WTC11 (cell line): ENCODE measurements at regions not wholly inside any gene's neighbourhood (a gene's known extent, or its start where the extent isn't known, plus 50 kb on each side); places are given as distances from the start of the nearest gene placed in this dataset.

ENCODE experiments used
- ATAC-seq: fragments of 200-7000 bp; cut with Tn5 transposase; 2 replicates; pipeline ENCODE4 v1.10.0; 2021; ENCODE audit warnings: mild to moderate bottlenecking, moderate library complexity
- CTCF ChIA-PET: fragments of 300-600 bp; sonication (Branson Sonifier 250); formaldehyde crosslinking; loops from one replicate; lab custom pipeline; 2021; ENCODE audit warnings: antibody characterized with exemption; lab: Charles Lee
- POLR2A ChIA-PET: fragments of 350-600 bp; sonication (Branson Sonifier 250); formaldehyde crosslinking; loops from one replicate; lab custom pipeline; 2021; ENCODE audit warnings: antibody characterized with exemption; lab: Charles Lee
- DNase-seq: peaks from one replicate; pipeline ENCODE4 v3.0.0; 2021; ENCODE audit warnings: low spot score
- H3K27ac Mint-ChIP-seq: 2 replicates; pipeline ENCODE4 v1.8.0; 2021; ENCODE audit warnings: mixed read lengths
- H3K27me3 Mint-ChIP-seq: 2 replicates; pipeline ENCODE4 v1.8.0; 2021; ENCODE audit warnings: low read depth, mild to moderate bottlenecking, moderate library complexity, mixed read lengths
- H3K36me3 Mint-ChIP-seq: 2 replicates; pipeline ENCODE4 v1.8.0; 2021; ENCODE audit warnings: mixed read lengths
- H3K4me1 Mint-ChIP-seq: 2 replicates; pipeline ENCODE4 v1.8.0; 2022; ENCODE audit warnings: mixed read lengths
- H3K4me3 Mint-ChIP-seq: 2 replicates; pipeline ENCODE4 v1.8.0; 2021; ENCODE audit warnings: mild to moderate bottlenecking, moderate library complexity, mixed read lengths
- H3K9me3 Mint-ChIP-seq: 2 replicates; pipeline ENCODE4 v1.8.0; 2021; ENCODE audit warnings: mixed read lengths
- ESRRA ChIP-seq: sonication (generic); formaldehyde crosslinking; IDR thresholded peaks from 2 replicates; pipeline ENCODE4 v1.8.1; 2022; ENCODE audit warnings: mild to moderate bottlenecking, missing genetic modification reagents, borderline replicate concordance
- FOXK1 ChIP-seq: sonication (generic); formaldehyde crosslinking; IDR thresholded peaks from 2 replicates; pipeline ENCODE4 v1.8.0; 2022; ENCODE audit warnings: mild to moderate bottlenecking, moderate library complexity, missing genetic modification reagents
- GTF2I ChIP-seq: fragments of 250-450 bp; sonication (Bioruptor Pico); conservative IDR thresholded peaks from 2 replicates; pipeline ENCODE4 v1.4.0; 2021; ENCODE audit warnings: mild to moderate bottlenecking
- JAZF1 ChIP-seq: fragments of 250-450 bp; sonication (Bioruptor Pico); IDR thresholded peaks from 2 replicates; pipeline ENCODE4 v1.9.0; 2021; ENCODE audit warnings: moderate library complexity, mild to moderate bottlenecking, inconsistent platforms
- JUN ChIP-seq: sonication (generic); formaldehyde crosslinking; IDR thresholded peaks from 2 replicates; pipeline ENCODE4 v1.8.0; 2023; ENCODE audit warnings: mild to moderate bottlenecking, missing genetic modification reagents
- NFATC4 ChIP-seq: fragments of 250-450 bp; sonication (Bioruptor Pico); IDR thresholded peaks from 2 replicates; pipeline ENCODE4 v1.9.0; 2021; ENCODE audit warnings: mild to moderate bottlenecking
- NR1H2 ChIP-seq: sonication (generic); formaldehyde crosslinking; IDR thresholded peaks from 2 replicates; pipeline ENCODE4 v1.9.0; 2021; ENCODE audit warnings: mild to moderate bottlenecking, moderate library complexity, missing genetic modification reagents
- NR2C2 ChIP-seq: sonication (generic); formaldehyde crosslinking; IDR thresholded peaks from 2 replicates; pipeline ENCODE4 v1.8.0; 2022; ENCODE audit warnings: mild to moderate bottlenecking, missing genetic modification reagents
- NR3C1 ChIP-seq: sonication (generic); formaldehyde crosslinking; conservative IDR thresholded peaks from 2 replicates; pipeline ENCODE4 v1.8.1; 2023; ENCODE audit warnings: low read depth, mild to moderate bottlenecking, missing genetic modification reagents
- OVOL2 ChIP-seq: fragments of 250-450 bp; sonication (Bioruptor Pico); IDR thresholded peaks from 2 replicates; pipeline ENCODE4 v1.9.0; 2021; ENCODE audit warnings: mild to moderate bottlenecking, borderline replicate concordance
- SMAD4 ChIP-seq: sonication (generic); formaldehyde crosslinking; IDR thresholded peaks from 2 replicates; pipeline ENCODE4 v1.8.0; 2022; ENCODE audit warnings: mild to moderate bottlenecking, missing genetic modification reagents
- TEAD4 ChIP-seq: sonication (generic); formaldehyde crosslinking; IDR thresholded peaks from 2 replicates; pipeline ENCODE4 v1.8.0; 2022; ENCODE audit warnings: mild to moderate bottlenecking, missing genetic modification reagents
- ZNF232 ChIP-seq: sonication (generic); formaldehyde crosslinking; IDR thresholded peaks from 2 replicates; pipeline ENCODE4 v1.8.0; 2022; ENCODE audit warnings: mild to moderate bottlenecking, missing genetic modification reagents
- TF ChIP-seq, protein P1 (sequence below): sonication (generic); formaldehyde crosslinking; IDR thresholded peaks from 2 replicates; pipeline ENCODE4 v1.8.1; 2022; ENCODE audit warnings: missing genetic modification reagents, borderline replicate concordance
- TF ChIP-seq, protein P2 (sequence below): sonication (generic); formaldehyde crosslinking; IDR thresholded peaks from 2 replicates; pipeline ENCODE4 v1.8.1; 2023; ENCODE audit warnings: mild to moderate bottlenecking, missing genetic modification reagents, borderline replicate concordance
- TF ChIP-seq, protein P3 (sequence below): fragments of 250-450 bp; sonication (Bioruptor Pico); conservative IDR thresholded peaks from 2 replicates; pipeline ENCODE4 v1.9.0; 2021; ENCODE audit warnings: mild to moderate bottlenecking
- TF ChIP-seq, protein P4 (sequence below): sonication (generic); formaldehyde crosslinking; conservative IDR thresholded peaks from 2 replicates; pipeline ENCODE4 v1.8.1; 2023; ENCODE audit warnings: mild to moderate bottlenecking, low read depth, missing genetic modification reagents, moderate library complexity
- TF ChIP-seq, protein P5 (sequence below): sonication (generic); formaldehyde crosslinking; IDR thresholded peaks from 2 replicates; pipeline ENCODE4 v1.8.1; 2023; ENCODE audit warnings: mild to moderate bottlenecking, missing genetic modification reagents
- TF ChIP-seq, protein P6 (sequence below): fragments of 250-450 bp; sonication (Bioruptor Pico); IDR thresholded peaks from 2 replicates; pipeline ENCODE4 v2.1.2; 2022; ENCODE audit warnings: mild to moderate bottlenecking, moderate library complexity

DNA sequence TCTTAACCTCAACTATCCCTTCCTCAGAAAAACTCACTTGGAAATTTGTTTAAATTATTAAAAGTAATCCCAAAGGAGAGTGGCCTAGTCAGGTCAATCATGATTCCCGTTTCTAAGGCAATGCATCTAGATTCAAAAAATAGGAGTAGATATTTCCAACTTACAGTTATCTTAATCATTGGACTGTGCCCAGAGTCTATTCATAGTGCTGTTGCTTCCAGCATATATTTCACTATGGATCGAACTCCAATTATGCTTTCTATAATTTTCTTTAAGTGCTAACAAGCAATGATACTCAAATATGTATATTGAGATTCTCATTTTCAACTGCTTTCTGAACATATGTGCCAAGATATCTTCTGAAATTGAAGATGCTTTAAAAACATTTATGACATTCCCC lies 229.2 kb upstream of the NWD2 start:
- POLR2A ChIA-PET = no interaction called here
- Mint-ChIP-seq H3K9me3 (peaks cover 16% of the 10 kb centered on the region), H3K27me3 (no peaks in the 10 kb centered on the region), H3K4me1 (no peaks in the 10 kb centered on the region; the same call in 1 of the 2 replicates), H3K4me3 (no peak overlapping the region), H3K27ac (no peak overlapping the region), H3K36me3 (no peaks in the 10 kb centered on the region)
- DNase-seq = no peak
- no peak for ATAC-seq
- CTCF ChIA-PET = no interaction called here
- TF ChIP-seq, protein P1, sequence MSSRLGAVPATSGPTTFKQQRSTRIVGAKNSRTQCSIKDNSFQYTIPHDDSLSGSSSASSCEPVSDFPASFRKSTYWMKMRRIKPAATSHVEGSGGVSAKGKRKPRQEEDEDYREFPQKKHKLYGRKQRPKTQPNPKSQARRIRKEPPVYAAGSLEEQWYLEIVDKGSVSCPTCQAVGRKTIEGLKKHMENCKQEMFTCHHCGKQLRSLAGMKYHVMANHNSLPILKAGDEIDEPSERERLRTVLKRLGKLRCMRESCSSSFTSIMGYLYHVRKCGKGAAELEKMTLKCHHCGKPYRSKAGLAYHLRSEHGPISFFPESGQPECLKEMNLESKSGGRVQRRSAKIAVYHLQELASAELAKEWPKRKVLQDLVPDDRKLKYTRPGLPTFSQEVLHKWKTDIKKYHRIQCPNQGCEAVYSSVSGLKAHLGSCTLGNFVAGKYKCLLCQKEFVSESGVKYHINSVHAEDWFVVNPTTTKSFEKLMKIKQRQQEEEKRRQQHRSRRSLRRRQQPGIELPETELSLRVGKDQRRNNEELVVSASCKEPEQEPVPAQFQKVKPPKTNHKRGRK = no peak
- no peak for TF ChIP-seq GTF2I (CRISPR knock-in tag)
- TF ChIP-seq NFATC4 (CRISPR knock-in tag) = no peak
- TF ChIP-seq, protein P2, sequence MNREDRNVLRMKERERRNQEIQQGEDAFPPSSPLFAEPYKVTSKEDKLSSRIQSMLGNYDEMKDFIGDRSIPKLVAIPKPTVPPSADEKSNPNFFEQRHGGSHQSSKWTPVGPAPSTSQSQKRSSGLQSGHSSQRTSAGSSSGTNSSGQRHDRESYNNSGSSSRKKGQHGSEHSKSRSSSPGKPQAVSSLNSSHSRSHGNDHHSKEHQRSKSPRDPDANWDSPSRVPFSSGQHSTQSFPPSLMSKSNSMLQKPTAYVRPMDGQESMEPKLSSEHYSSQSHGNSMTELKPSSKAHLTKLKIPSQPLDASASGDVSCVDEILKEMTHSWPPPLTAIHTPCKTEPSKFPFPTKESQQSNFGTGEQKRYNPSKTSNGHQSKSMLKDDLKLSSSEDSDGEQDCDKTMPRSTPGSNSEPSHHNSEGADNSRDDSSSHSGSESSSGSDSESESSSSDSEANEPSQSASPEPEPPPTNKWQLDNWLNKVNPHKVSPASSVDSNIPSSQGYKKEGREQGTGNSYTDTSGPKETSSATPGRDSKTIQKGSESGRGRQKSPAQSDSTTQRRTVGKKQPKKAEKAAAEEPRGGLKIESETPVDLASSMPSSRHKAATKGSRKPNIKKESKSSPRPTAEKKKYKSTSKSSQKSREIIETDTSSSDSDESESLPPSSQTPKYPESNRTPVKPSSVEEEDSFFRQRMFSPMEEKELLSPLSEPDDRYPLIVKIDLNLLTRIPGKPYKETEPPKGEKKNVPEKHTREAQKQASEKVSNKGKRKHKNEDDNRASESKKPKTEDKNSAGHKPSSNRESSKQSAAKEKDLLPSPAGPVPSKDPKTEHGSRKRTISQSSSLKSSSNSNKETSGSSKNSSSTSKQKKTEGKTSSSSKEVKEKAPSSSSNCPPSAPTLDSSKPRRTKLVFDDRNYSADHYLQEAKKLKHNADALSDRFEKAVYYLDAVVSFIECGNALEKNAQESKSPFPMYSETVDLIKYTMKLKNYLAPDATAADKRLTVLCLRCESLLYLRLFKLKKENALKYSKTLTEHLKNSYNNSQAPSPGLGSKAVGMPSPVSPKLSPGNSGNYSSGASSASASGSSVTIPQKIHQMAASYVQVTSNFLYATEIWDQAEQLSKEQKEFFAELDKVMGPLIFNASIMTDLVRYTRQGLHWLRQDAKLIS = no peak

DNA sequence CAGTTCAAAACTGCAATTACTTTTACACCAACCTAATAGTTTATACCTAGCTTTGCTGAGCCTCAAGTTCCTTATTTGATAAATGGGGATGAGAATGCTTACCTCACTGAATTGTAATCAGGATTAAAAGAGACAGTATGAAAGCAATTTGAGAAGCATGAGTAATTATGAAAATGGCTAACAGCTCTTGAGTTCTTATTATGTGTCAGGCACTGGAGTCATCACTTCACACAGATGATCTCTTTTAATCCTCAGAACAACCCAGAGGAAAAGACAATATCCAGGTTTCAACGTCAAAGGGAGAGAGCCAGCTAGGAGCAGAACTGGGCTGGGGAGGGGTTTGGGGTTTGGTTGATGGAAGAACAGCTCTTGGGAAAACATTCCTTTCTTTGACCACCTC lies 221.0 kb upstream of the NWD2 start:
- POLR2A ChIA-PET = no interaction called here
- H3K4me3 Mint-ChIP-seq = no peak overlapping the region

DNA sequence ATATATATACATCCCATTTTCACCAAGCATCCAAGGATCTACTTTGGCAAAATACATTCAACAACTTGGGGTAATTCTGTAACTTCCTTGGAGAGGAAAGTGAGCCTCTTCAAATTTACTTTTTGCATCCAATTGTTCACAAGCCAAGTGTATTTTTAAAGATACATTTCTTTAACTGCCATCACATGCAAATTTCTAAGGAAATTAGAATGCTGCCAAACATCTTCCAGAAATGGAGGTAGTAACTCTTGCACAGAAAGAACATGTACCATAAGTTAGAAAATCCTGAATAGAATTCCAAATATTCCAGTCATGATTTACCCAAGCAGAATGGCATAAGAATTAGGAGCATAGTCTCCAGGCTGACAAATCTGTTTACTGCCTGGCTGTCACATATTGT lies 220.5 kb upstream of the NWD2 start:
- no peaks in the 10 kb centered on the region for H3K27me3 Mint-ChIP-seq
- CTCF ChIA-PET = no interaction called here
- TF ChIP-seq, protein P3, sequence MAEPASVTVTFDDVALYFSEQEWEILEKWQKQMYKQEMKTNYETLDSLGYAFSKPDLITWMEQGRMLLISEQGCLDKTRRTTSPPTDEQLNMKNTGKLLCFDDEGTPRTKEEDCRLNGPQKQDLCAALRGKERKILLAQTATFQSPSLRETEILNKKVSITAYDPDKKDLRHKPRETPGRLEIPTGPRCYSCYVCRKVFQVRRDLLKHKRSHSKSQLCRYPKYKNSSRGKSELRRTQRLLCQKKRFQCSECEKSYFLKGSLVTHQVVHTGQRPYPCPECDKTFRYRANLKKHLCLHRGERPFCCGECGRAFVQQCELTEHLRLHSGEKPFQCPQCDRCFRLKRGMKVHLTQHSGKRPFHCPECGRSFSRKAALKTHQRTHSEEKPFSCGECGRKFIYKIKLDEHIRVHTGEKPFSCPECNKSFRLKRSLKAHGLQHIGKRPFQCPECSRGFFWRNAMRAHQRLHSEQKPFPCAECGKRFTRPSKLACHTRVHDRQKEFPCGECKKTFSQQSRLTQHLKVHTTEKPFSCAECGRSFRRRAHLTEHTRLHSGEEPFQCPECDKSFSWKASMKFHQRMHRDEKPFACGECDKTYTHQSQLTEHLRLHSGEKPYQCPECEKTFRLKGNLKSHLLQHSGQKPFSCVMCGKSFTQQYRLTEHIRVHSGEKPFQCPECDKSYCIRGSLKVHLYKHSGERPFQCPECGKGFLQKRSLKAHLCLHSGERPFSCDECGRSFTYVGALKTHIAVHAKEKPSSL = no peak
- TF ChIP-seq ZNF232 = no peak
- TF ChIP-seq, protein P4, sequence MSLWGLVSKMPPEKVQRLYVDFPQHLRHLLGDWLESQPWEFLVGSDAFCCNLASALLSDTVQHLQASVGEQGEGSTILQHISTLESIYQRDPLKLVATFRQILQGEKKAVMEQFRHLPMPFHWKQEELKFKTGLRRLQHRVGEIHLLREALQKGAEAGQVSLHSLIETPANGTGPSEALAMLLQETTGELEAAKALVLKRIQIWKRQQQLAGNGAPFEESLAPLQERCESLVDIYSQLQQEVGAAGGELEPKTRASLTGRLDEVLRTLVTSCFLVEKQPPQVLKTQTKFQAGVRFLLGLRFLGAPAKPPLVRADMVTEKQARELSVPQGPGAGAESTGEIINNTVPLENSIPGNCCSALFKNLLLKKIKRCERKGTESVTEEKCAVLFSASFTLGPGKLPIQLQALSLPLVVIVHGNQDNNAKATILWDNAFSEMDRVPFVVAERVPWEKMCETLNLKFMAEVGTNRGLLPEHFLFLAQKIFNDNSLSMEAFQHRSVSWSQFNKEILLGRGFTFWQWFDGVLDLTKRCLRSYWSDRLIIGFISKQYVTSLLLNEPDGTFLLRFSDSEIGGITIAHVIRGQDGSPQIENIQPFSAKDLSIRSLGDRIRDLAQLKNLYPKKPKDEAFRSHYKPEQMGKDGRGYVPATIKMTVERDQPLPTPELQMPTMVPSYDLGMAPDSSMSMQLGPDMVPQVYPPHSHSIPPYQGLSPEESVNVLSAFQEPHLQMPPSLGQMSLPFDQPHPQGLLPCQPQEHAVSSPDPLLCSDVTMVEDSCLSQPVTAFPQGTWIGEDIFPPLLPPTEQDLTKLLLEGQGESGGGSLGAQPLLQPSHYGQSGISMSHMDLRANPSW = no peak
- TF ChIP-seq NR3C1 (CRISPR knock-in tag) = no peak
- TF ChIP-seq SMAD4 (CRISPR knock-in tag) = no peak
- TF ChIP-seq, protein P1 = no peak
- TF ChIP-seq JUN = no peak
- TF ChIP-seq, protein P5, sequence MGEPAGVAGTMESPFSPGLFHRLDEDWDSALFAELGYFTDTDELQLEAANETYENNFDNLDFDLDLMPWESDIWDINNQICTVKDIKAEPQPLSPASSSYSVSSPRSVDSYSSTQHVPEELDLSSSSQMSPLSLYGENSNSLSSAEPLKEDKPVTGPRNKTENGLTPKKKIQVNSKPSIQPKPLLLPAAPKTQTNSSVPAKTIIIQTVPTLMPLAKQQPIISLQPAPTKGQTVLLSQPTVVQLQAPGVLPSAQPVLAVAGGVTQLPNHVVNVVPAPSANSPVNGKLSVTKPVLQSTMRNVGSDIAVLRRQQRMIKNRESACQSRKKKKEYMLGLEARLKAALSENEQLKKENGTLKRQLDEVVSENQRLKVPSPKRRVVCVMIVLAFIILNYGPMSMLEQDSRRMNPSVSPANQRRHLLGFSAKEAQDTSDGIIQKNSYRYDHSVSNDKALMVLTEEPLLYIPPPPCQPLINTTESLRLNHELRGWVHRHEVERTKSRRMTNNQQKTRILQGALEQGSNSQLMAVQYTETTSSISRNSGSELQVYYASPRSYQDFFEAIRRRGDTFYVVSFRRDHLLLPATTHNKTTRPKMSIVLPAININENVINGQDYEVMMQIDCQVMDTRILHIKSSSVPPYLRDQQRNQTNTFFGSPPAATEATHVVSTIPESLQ = no peak
- no peak for TF ChIP-seq OVOL2 (CRISPR knock-in tag)
- no peak for TF ChIP-seq JAZF1 (CRISPR knock-in tag)
- TF ChIP-seq, all 79 proteins: peak for 0
- Mint-ChIP-seq H3K4me3 (no peak overlapping the region), H3K9me3 (no peaks in the 10 kb centered on the region), H3K36me3 (no peaks in the 10 kb centered on the region), H3K27ac (no peak overlapping the region), H3K4me1 (no peaks in the 10 kb centered on the region)
- no peak for ATAC-seq
- POLR2A ChIA-PET = no interaction called here
- no peak for DNase-seq

More for the DNA sequence above, 221.0 kb upstream of the NWD2 start:
- Mint-ChIP-seq H3K36me3 (no peaks in the 10 kb centered on the region), H3K9me3 (no peaks in the 10 kb centered on the region)
- TF ChIP-seq NR3C1 (CRISPR knock-in tag) (no peak), NR1H2 (CRISPR knock-in tag) (no peak), TEAD4 (CRISPR knock-in tag) (no peak), NR2C2 (no peak), ESRRA (CRISPR knock-in tag) (no peak), FOXK1 (CRISPR knock-in tag) (no peak)
- TF ChIP-seq, protein P6, sequence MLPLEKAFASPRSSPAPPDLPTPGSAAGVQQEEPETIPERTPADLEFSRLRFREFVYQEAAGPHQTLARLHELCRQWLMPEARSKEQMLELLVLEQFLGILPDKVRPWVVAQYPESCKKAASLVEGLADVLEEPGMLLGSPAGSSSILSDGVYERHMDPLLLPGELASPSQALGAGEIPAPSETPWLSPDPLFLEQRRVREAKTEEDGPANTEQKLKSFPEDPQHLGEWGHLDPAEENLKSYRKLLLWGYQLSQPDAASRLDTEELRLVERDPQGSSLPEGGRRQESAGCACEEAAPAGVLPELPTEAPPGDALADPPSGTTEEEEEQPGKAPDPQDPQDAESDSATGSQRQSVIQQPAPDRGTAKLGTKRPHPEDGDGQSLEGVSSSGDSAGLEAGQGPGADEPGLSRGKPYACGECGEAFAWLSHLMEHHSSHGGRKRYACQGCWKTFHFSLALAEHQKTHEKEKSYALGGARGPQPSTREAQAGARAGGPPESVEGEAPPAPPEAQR (CRISPR knock-in tag) = no peak
- TF ChIP-seq, all 79 proteins: peak for 0
- no peak overlapping the region for H3K27ac Mint-ChIP-seq
- ATAC-seq = no peak
- H3K4me1 Mint-ChIP-seq = no peaks in the 10 kb centered on the region
- DNase-seq = no peak
- no peaks in the 10 kb centered on the region for H3K27me3 Mint-ChIP-seq
- CTCF ChIA-PET = no interaction called here
